ENCODE measurements at regions not wholly inside any gene's neighbourhood (a gene's known extent, or its start where the extent isn't known, plus 50 kb on each side); places are given as distances from the start of the nearest gene placed in this dataset.

DNA sequence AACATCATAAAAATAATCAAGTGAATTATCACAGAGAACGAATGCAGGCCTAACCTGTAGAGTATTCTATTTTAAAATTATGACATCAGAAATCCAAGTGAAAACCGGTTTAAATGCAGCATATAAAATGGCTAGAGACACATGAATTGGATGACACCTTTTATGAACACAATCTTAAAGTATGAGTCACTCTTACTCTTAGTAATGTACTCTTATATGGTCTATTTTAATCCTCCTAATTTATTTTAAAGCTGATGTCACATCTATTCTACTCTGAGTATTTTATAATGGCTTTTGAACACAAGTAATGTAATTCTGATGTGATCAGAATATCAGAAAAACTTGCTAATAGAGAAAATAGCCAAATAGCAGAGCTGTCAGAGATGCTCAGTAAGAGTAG lies 161.4 kb upstream of the RADX start:
- TF ChIP-seq GATA3 (IDR thresholded peaks at IDR 0.05; ENCODE audit: low read depth, low read length) (no peak), GATA2 (IDR thresholded peaks at IDR 0.05; ENCODE audit: low read depth, low read length) (no peak)

DNA sequence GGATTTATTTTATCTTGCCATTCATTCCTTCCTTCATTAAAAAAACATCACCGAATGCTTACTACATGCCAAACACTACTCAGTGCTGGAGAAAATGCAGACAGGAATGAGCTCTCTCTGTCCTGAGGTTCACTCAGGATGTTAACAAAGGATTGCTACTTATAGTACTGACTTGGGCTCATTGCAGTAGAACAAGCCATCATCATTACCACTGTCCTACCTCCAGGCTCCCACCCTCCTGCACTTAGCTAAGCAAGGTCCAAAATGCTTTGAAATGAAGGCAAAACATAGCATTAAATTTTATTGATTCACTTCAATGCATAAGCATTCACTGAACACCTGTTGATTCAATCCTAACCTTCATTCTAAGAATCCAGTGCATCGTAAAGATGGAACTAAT lies 159.8 kb upstream of the RADX start:
- TF ChIP-seq GATA3 (IDR thresholded peaks at IDR 0.05; ENCODE audit: low read depth, low read length) (no peak), GATA2 (IDR thresholded peaks at IDR 0.05; ENCODE audit: low read depth, low read length) (no peak)

DNA sequence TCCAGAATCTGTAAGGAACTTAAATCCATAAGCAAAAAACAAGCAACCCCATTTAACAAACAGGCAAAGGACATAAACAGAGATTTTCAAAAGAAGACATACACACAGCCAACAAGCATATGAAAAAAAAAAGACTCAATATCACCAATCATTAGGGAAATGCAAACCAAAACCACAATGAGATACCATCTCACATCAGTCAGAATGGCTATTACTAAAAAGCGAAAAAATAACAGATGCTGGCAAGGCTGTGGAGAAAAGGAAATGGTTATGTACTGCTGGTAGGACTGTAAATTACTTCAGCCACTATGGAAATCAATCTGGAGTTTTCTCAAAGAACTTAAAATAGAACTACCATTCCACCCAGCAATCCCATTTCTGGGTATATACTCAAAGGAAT lies 156.8 kb upstream of the RADX start:
- no peak for TF ChIP-seq GATA3 (IDR thresholded peaks at IDR 0.05; ENCODE audit: low read depth, low read length)

DNA sequence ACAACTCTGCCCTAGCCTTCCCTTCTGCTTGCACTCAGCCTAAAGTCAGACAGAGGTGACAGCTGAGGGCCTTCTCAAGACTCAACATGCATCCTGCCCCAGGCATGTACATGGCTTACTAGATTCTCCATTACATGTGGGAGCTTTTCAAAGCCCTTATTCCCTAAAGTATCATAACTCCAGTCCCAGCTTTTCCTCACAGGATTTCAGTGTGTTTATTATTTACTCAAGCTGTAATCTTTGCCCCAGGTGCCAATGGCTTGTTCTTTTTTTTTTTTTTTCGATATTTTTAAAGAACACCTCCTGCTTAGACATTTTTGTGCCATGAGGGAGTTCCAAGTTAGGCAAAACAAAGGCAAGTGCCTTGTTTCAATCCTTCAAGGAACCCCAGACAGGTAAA lies 154.0 kb upstream of the RADX start:
- no peak for TF ChIP-seq GATA3 (IDR thresholded peaks at IDR 0.05; ENCODE audit: low read depth, low read length)
- no peak for TF ChIP-seq GATA2 (IDR thresholded peaks at IDR 0.05; ENCODE audit: low read depth, low read length)

DNA sequence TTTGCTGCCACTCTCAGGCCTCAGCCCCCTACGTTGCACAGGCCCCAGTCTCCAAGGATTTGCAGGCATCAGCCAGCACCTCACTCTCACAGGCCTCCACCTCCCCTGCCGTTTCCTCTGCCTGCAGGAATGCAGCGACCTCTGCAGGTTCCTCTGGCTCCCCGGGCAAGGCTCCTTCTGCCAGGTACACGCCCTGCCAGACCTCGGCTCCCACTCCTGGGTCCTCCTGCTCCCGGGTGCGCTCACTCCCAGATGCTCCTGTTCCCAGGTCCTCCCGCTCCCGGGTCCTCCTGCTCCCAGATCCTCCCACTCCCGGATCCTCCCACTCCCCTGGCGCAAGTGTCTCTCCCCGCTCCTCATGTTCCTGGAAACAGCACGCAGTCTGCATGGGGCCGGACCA lies 144.4 kb upstream of the RADX start:
- TF ChIP-seq GATA2 (IDR thresholded peaks at IDR 0.05; ENCODE audit: low read depth, low read length) = no peak

DNA sequence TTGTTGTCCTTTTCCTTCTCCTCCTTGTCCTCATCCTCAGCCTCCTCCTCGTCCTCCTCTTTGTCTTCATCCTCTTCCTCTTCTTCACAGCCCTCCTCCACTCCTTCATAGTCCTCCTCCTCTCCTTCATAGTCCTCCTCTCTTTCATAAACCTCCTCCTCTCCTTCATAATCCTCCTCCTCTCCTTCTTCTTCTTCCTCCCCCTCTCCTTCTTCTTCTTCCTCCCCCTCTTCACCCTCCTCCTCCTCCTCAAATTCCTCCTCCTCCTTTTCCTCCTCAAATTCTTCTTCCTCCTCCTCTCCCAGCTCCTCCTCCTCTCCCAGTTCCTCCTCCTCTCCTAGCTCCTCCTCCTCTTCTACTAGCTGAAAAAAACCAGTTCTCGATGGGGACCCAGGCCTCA lies 143.8 kb upstream of the RADX start:
- TF ChIP-seq GATA2 (IDR thresholded peaks at IDR 0.05; ENCODE audit: low read depth, low read length) (no peak), GATA3 (IDR thresholded peaks at IDR 0.05; ENCODE audit: low read depth, low read length) (no peak)

DNA sequence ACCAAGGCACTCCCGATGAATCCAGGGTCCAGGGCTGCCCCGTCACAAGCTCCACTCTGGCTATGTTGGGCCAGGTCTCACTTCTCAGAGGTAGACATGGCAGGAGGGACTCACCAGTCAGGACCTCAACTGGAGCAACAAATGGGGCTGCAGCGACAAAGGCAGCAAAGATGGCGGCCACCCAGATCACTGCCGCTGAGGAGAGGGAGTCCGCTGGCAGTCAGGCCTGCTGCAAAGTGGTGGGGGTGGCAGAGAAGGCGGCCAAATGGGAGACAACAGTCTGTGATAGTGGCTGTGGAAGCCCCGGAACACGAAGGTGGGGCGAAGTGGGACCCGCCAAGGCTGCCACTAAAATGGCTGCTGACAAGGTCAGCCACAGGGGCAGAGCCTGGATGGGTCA lies 143.3 kb upstream of the RADX start:
- TF ChIP-seq GATA2 (IDR thresholded peaks at IDR 0.05; ENCODE audit: low read depth, low read length) = no peak

DNA sequence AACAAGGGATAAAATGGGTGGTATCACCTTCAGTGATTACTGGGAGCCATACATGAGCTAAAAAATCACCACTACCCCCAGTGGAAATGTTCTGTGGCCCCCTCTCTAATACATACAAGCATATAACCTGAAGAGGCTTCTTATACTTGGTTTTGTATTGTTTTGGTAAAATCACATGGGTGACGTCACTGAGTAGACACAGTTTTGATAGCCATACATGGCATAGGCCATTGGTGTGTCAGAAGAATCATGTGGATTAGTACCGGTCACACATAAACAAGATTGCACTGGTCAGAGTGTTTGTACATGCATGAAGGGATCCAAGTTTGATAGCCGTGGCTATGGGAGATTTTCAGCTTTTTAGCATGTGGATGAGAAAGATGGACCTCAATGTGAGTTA lies 131.9 kb upstream of the RADX start:
- TF ChIP-seq GATA2 (IDR thresholded peaks at IDR 0.05; ENCODE audit: low read depth, low read length) = no peak
- TF ChIP-seq GATA3 (IDR thresholded peaks at IDR 0.05; ENCODE audit: low read depth, low read length) = no peak

DNA sequence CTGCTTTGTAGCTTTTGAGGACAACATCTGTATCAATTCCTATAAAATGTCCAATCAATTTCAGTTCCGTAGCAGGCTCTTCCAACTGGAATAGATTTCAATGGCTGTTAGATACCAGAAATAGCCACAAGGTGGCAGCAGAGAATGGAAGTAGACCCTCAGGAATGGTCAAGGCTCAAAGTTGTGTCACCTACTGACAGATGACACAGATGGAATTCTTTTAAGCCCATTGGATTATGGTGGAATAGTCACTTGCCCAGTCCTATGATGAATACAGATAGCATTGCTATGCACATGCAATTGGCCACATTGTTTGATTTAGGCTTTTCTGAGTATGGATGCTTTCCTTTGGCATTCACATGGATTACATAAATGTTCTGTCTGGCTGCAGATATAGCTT lies 130.4 kb upstream of the RADX start:
- TF ChIP-seq GATA3 (IDR thresholded peaks at IDR 0.05; ENCODE audit: low read depth, low read length) (no peak), GATA2 (IDR thresholded peaks at IDR 0.05; ENCODE audit: low read depth, low read length) (no peak)

DNA sequence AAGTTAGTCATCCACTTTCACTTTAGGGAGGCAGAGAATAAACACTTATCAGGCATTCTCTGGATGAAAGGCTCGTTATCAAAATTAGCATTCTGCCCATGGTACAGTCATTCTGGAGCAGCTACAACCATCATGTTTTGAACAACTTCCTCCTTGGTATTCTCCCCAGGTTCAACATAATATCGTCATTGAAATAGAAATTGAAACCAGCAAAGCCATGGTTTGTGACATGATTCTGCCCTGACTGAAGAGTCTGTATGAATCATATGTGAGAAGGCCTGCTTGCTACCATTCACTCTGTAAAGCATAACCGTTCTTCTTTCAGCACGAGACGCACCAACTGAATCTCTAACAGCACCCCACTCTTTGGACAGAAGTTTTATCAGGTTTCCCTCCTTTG lies 127.5 kb upstream of the RADX start:
- TF ChIP-seq GATA3 (IDR thresholded peaks at IDR 0.05; ENCODE audit: low read depth, low read length) (no peak), GATA2 (IDR thresholded peaks at IDR 0.05; ENCODE audit: low read depth, low read length) (no peak)

DNA sequence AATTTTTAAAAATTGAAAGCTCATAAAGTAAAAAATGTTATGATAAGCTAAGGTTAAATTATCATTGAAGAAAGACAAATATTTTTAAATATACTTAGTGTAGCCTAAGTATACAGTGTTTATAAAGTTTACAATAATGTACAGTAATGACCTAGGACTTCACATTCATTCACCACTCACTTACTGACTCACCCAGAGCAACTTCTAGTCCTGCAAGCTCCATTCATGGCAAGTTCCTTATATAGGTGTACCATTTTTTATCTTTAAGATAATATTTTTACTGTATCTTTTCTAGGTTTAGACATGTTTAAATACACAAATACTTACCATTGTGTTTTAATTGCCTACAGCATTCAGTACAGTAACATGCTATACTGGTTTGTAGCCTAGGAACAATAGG lies 112.3 kb upstream of the RADX start:
- no peak for TF ChIP-seq GATA2 (IDR thresholded peaks at IDR 0.05; ENCODE audit: low read depth, low read length)

DNA sequence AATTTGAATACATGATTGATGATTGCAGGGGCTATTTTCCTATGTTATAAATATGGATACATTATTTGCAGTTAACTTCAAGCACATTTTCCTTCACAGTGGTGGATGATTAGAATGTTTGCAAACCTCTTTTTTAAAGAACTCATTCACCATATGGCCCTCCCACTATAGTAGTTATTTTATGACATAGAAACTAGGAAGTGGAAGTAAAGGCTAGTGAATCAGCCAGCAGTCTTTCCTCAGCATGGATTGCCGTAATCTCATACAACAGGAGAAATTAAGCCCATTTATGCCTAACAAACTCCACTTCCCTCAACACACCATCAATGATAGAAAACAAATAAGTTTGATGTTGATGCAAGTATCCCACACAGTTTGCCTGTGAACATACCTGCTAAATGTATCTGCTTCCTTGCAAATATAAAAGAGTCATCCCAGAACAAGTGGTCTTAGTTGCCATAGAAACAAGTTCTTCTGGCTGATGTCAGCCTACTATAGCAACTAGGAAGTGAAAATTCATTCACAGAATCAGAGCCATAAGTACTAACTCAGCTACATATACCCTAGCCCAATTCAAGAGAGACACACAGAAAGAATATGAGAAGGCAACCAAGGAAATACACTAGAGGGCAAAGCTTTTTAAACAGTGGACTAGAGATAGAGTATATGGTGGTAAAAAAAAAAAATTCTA lies 100.9 kb upstream of the RADX start:
- TF ChIP-seq GATA2 (IDR thresholded peaks at IDR 0.05; ENCODE audit: low read depth, low read length) (no peak), GATA3 (IDR thresholded peaks at IDR 0.05; ENCODE audit: low read depth, low read length) (no peak)
